GM10248 (cell line): ENCODE measurements at regions not wholly inside any gene's neighbourhood (a gene's known extent, or its start where the extent isn't known, plus 50 kb on each side); places are given as distances from the start of the nearest gene placed in this dataset.

Experiments used
- CTCF ChIA-PET: fragments of 300-600 bp; sonication (Branson Sonifier 250); formaldehyde crosslinking; extraction: SDS; loops from one replicate; lab custom pipeline; 2021; ENCODE audit warnings: antibody characterized with exemption; lab: Yijun Ruan, JAX
- POLR2A ChIA-PET: fragments of 350-650 bp; sonication (Branson Sonifier 250); formaldehyde crosslinking; extraction: SDS; loops from one replicate; lab custom pipeline; 2020; ENCODE audit warnings: antibody characterized with exemption; lab: Yijun Ruan, JAX
- DNase-seq: peaks from one replicate; pipeline ENCODE4 v3.0.0; 2012; ENCODE audit errors: extremely low spot score
- CTCF ChIP-seq: IDR thresholded peaks from 2 replicates; pipeline ENCODE4 v1.5.1; 2012; ENCODE audit warnings: mild to moderate bottlenecking, low read depth; ENCODE audit errors: extremely low read depth, missing control alignments, control extremely low read depth

- ChIA-PET POLR2A (no interaction called here), CTCF (no interaction called here)
- TF ChIP-seq CTCF, result no peak
- no peak for DNase-seq
These were observed 86.3 kb upstream of the SPRY4 start for GRCh38 chr5:142411103-142411502.

GRCh38 chr5:142408981-142409481, 84.2 kb upstream of the SPRY4 start:
- TF ChIP-seq CTCF, result no peak
- POLR2A ChIA-PET, result no interaction called here
- CTCF ChIA-PET, result interaction anchor here (0.8 to 1.7 kb wide), 2 partner anchors 12 to 13 kb away, joined by 4 to 5 read pairs; no protein-coding TSS in a partner anchor
- DNase-seq, result no peak

- ChIA-PET CTCF (interaction anchor here (0.8 to 1.7 kb wide), 2 partner anchors 12 to 14 kb away, joined by 4 to 5 read pairs; no protein-coding TSS in a partner anchor), POLR2A (no interaction called here)
- TF ChIP-seq CTCF, result no peak
- no peak for DNase-seq
These were observed 83.7 kb upstream of the SPRY4 start for GRCh38 chr5:142408536-142408935.

GRCh38 chr5:142405814-142406395, 81.1 kb upstream of the SPRY4 start:
- CTCF ChIA-PET, result interaction anchor here (1.1 to 1.5 kb wide), 3 partner anchors 12 to 20 kb away, joined by 4 to 7 read pairs (median 5); no protein-coding TSS in a partner anchor
- DNase-seq, result no peak
- POLR2A ChIA-PET, result no interaction called here
- no peak for TF ChIP-seq CTCF

GRCh38 chr5:142405023-142405422, 80.2 kb upstream of the SPRY4 start:
- TF ChIP-seq CTCF, result no peak
- no peak for DNase-seq
- ChIA-PET POLR2A (no interaction called here), CTCF (interaction anchor here (0.5 to 1.5 kb wide), 3 partner anchors 11 to 343 kb away, joined by 3 to 7 read pairs (median 5); no protein-coding TSS in a partner anchor)

GRCh38 chr5:142404046-142404477, 79.2 kb upstream of the SPRY4 start:
- CTCF ChIA-PET, result no interaction called here
- no peak for TF ChIP-seq CTCF
- POLR2A ChIA-PET, result no interaction called here
- DNase-seq, result no peak
